ENCODE measurements at regions not wholly inside any gene's neighbourhood (a gene's known extent, or its start where the extent isn't known, plus 50 kb on each side); places are given as distances from the start of the nearest gene placed in this dataset.

DNA sequence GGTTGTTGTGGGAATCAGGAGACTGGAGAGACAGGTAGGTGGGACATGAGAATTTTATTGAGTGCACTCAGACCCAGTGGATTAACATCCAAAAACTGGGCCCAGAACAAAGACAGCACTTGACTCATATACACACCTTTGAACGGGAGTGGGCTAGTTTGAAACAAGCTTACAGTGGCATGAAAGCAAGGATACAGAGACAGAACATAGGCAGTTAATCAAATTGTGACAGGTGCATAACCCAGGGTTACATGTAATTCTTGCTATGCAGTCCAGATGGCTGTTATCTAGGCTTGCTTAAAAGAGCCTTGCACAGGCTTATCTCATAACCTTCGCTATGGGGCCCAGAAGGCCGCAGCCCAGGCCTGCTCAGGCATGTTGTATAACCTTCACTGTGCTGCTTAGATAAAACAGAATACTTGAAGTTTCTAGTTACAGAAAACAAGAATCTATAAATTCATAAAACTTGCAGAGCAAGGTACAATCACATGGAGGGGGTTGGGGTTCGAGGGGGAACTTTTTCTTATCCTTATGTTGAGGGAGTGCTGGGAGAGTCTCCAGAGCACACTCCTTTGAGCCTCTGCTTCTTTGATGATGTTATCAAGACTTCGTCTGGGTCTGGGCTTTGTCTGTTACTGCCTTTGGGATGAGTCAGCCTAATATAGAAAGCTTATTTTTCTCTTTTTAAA is 81.7 kb downstream of the TNFAIP2 start:
- Histone ChIP-seq H3K36me3 (no peaks in the 10 kb centered on the region), H3K9me3 (no peaks in the 10 kb centered on the region; the same call in 1 of the 2 replicates), H3K27me3 (no peaks in the 10 kb centered on the region), H3K4me3 (no peak overlapping the region)
- DNase-seq, result no peak

GRCh38 chr14:103205541-103205906 is 82.3 kb downstream of the TNFAIP2 start:
- H3K36me3 ChIP-seq, result no peaks in the 10 kb centered on the region
- H3K27me3 ChIP-seq, result no peaks in the 10 kb centered on the region
- no peak for DNase-seq
- H3K9me3 ChIP-seq, result no peaks in the 10 kb centered on the region; the same call in 1 of the 2 replicates
- H3K4me3 ChIP-seq, result no peak overlapping the region

- Histone ChIP-seq H3K4me3 (peak overlapping the region; percentile 58), H3K27me3 (no peaks in the 10 kb centered on the region), H3K9me3 (no peaks in the 10 kb centered on the region; the same call in 1 of the 2 replicates), H3K36me3 (no peaks in the 10 kb centered on the region)
- no peak for DNase-seq
These were observed 82.8 kb downstream of the TNFAIP2 start for GRCh38 chr14:103206023-103206481.

DNA sequence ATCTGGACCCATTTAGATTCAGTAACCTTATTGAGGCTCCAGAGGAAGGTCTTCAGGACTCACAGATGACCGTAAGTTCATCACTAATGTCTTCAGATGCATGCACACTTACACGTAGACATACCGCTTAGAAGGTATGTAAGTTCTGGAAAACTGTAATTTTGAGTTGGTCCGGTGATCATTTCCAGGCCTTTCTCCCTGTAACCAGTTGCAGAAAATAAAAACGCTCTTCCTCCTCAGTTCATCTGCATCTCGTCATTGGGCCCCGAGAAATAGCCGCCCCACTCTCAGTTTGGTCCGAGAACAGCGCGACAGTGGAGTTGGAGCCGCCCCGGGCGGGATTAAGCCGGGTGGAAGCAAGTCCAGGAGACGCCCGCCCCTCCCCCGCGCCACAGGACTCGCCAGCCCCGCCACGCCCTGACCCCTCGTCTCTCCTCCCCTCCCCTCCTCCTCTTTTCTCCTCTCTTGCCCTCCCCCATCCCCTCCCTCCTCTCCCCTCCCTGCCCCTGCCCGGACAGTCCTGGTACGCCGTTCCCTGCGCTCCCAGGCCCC is 83.7 kb downstream of the TNFAIP2 start:
- no peaks in the 10 kb centered on the region; the same call in 1 of the 2 replicates for H3K9me3 ChIP-seq
- DNase-seq, result peak; percentile 86

GRCh38 chr14:103207388-103208072 is 84.3 kb downstream of the TNFAIP2 start:
- H3K9me3 ChIP-seq, result no peaks in the 10 kb centered on the region; the same call in 1 of the 2 replicates
- peak; percentile 47 for DNase-seq
- H3K4me3 ChIP-seq, result peak overlapping the region; percentile 58
- no peaks in the 10 kb centered on the region for H3K36me3 ChIP-seq
- H3K27me3 ChIP-seq, result no peaks in the 10 kb centered on the region

More for the DNA sequence above, 83.7 kb downstream of the TNFAIP2 start:
- Histone ChIP-seq H3K36me3 (no peaks in the 10 kb centered on the region), H3K27me3 (no peaks in the 10 kb centered on the region), H3K4me3 (peak overlapping the region; percentile 58)

DNA sequence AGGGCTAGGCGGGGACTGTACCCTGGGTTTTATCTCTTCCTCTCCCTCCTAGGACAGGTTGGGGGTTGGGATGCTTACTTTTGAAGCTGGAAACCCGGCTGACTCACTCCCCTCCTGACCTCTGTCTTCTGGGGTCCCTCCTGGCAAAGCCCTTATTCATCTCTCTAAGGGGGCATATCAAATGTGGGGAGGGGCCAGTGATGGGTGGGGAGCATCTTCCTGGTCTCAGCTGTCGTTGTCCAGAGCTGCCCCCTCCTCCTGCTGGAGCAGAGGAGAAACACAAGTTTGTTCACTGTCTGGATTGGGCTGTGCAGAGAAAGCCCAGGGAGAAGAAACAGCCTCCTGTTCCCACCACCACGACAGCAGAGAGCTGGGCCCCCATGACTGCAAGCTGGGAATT is 85.8 kb downstream of the TNFAIP2 start:
- no peak for DNase-seq
- H3K36me3 ChIP-seq, result no peaks in the 10 kb centered on the region
- no peaks in the 10 kb centered on the region for H3K27me3 ChIP-seq
- H3K9me3 ChIP-seq, result no peaks in the 10 kb centered on the region; the same call in 1 of the 2 replicates
- H3K4me3 ChIP-seq, result no peak overlapping the region

GRCh38 chr14:103209506-103209905 is 86.2 kb downstream of the TNFAIP2 start:
- Histone ChIP-seq H3K9me3 (no peaks in the 10 kb centered on the region; the same call in 1 of the 2 replicates), H3K36me3 (no peaks in the 10 kb centered on the region), H3K27me3 (no peaks in the 10 kb centered on the region), H3K4me3 (no peak overlapping the region)
- no peak for DNase-seq

GRCh38 chr14:103213331-103213730 is 90.1 kb downstream of the TNFAIP2 start:
- Histone ChIP-seq H3K4me3 (no peak overlapping the region), H3K36me3 (no peaks in the 10 kb centered on the region), H3K9me3 (no peaks in the 10 kb centered on the region), H3K27me3 (no peaks in the 10 kb centered on the region)
- DNase-seq, result no peak

- H3K27me3 ChIP-seq, result no peaks in the 10 kb centered on the region
- no peak overlapping the region for H3K4me3 ChIP-seq
- no peak for DNase-seq
These were observed 91.2 kb downstream of the TNFAIP2 start for GRCh38 chr14:103214461-103214958.

DNA sequence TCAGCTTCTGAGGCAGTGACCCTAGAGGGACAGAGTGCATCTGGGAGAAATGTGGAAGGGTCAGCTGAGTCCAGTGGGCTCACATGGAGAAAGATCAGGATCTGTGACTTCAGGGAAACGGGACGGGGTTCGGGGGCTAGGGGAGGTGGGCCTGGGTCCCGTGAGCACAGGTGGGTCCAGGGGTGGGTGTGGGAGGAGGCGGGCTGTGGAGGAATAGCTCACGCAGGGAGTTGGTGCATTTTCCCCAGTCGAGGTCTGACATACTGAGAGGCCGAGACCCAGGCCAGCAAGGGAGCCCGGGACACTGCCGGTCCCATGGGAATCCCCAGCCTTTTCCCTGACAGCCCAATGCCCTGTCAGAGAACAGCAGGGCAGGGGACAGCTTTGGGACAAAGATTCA is 93.1 kb downstream of the TNFAIP2 start:
- Histone ChIP-seq H3K36me3 (no peaks in the 10 kb centered on the region), H3K27me3 (no peaks in the 10 kb centered on the region), H3K4me3 (no peak overlapping the region), H3K9me3 (no peaks in the 10 kb centered on the region)
- no peak for DNase-seq

More at GRCh38 chr14:103214461-103214958, 91.2 kb downstream of the TNFAIP2 start:
- Histone ChIP-seq H3K36me3 (no peaks in the 10 kb centered on the region), H3K9me3 (no peaks in the 10 kb centered on the region)

GRCh38 chr14:103216857-103217256 is 93.6 kb downstream of the TNFAIP2 start:
- H3K36me3 ChIP-seq, result no peaks in the 10 kb centered on the region
- no peak for DNase-seq
- H3K4me3 ChIP-seq, result no peak overlapping the region
- H3K27me3 ChIP-seq, result no peaks in the 10 kb centered on the region
- no peaks in the 10 kb centered on the region for H3K9me3 ChIP-seq

DNA sequence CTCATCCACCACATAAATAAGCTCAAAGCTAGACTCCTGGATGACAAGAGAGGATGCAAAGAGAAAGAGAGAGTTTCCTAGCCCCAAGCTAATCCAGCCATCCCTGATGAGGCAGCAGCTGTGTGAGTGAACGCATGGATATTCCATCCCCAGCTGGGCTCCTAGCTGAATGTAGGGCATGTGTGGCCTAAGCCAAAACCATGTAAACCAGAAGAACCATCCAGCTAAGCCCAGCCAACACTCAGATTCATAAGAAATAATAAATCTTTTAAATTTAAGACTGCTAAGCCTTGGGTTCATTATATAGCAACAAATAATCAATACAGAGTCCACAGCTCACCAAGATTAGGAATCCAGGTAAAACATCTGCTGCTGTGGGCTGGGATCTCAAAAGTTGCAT is 94.3 kb downstream of the TNFAIP2 start:
- no peak for DNase-seq
- Histone ChIP-seq H3K36me3 (no peaks in the 10 kb centered on the region), H3K4me3 (no peak overlapping the region), H3K27me3 (no peaks in the 10 kb centered on the region), H3K9me3 (no peaks in the 10 kb centered on the region)

GRCh38 chr14:103220134-103220981 is 97.1 kb downstream of the TNFAIP2 start:
- DNase-seq, result no peak
- Histone ChIP-seq H3K4me3 (no peak overlapping the region), H3K9me3 (no peaks in the 10 kb centered on the region), H3K36me3 (no peaks in the 10 kb centered on the region), H3K27me3 (no peaks in the 10 kb centered on the region)

- Histone ChIP-seq H3K27me3 (no peaks in the 10 kb centered on the region), H3K9me3 (no peaks in the 10 kb centered on the region), H3K4me3 (no peak overlapping the region), H3K36me3 (no peaks in the 10 kb centered on the region)
- no peak for DNase-seq
These were observed 97.9 kb downstream of the TNFAIP2 start for GRCh38 chr14:103220982-103221641.

DNA sequence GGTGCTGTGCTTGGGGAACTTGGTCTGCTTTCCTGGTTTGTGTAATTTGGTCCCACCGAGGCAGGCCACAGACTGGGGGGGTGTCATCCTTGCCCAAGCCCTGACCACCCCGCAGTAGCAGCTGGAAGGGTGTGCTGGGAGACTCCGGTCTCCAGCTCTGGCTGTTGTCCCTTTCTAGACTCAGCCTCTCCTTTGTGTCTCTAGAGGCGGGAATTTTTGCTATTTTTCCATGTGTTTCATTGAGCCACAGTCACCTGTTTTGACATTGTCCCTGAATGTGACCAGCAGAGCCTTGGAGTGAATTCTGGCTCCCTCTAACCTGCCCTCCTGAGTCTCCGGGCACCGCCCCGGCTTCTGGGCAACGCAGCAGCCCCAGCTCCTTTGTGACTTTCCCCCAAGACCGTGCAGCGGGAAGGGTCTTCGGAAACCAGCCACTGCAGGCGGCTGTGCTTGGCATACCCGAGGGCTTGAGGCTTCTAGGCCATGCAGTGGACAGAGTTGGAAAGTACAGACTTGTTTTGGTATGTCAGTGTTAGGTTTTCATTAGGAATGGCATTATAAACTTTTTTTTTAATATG is 98.6 kb downstream of the TNFAIP2 start:
- Histone ChIP-seq H3K4me3 (no peak overlapping the region), H3K27me3 (no peaks in the 10 kb centered on the region), H3K36me3 (no peaks in the 10 kb centered on the region), H3K9me3 (no peaks in the 10 kb centered on the region)
- no peak for DNase-seq

DNA sequence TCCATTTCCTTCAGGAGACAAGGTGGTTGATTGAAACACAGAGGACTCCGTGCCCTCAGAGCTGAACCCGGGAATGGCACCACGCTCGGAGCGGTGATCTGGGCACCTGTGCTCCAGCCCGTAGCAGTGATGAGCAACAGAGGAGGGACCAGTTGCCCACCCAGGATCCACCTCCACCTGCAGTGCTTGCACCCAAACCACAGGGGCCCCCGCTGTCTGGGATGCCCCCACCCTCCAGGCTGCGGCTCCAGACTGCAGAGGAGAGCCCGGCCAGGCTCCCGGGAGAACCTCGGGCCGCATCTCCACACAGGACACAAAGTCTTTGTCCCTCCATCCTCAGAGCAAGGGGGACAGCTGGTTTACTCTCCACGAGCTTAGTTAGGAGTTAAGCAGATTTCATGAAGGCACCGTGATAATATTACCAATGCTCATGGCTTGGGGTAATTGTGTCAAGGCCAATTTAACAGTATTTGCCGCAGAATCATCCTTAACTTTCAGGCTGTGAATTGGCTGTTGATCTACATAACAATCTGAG is 100.6 kb downstream of the TNFAIP2 start:
- Histone ChIP-seq H3K4me3 (no peak overlapping the region), H3K36me3 (no peaks in the 10 kb centered on the region), H3K27me3 (no peaks in the 10 kb centered on the region), H3K9me3 (no peaks in the 10 kb centered on the region)
- DNase-seq, result no peak
